SK-MEL-5 (cell line): ENCODE measurements at regions not wholly inside any gene's neighbourhood (a gene's known extent, or its start where the extent isn't known, plus 50 kb on each side); places are given as distances from the start of the nearest gene placed in this dataset.
A peak's percentile ranks its signal among the peaks of the same experiment; 100 is the strongest.

Experiments
- DNase-seq: peaks from one replicate; pipeline ENCODE4 v3.0.0-alpha.2; 2016; ENCODE audit warnings: low read depth, low spot score
- in situ Hi-C: cut with HindIII; loops from 2 replicates; pipeline ENCODE4 v1.10.0; 2016; ENCODE audit warnings: low sequenced_read_pairs, high pct_unique_total_duplicates, low pct_unique_long_range_greater_than_20kb

GRCh38 chr10:44326474-44327030 lies 58.3 kb downstream of the CXCL12 start:
- in situ Hi-C loops, result no loop called here
- no peak for DNase-seq

GRCh38 chr10:44325596-44326307 lies 59.1 kb downstream of the CXCL12 start:
- in situ Hi-C loops, result no loop called here
- DNase-seq, result no peak

GRCh38 chr10:44325157-44325556 lies 59.7 kb downstream of the CXCL12 start:
- in situ Hi-C loops, result no loop called here
- no peak for DNase-seq

- in situ Hi-C loops, result no loop called here
- DNase-seq, result no peak
Measured at GRCh38 chr10:44323838-44324237, 61.1 kb downstream of the CXCL12 start.

GRCh38 chr10:44322137-44322536 lies 62.8 kb downstream of the CXCL12 start:
- DNase-seq, result no peak
- in situ Hi-C loops, result no loop called here

- in situ Hi-C loops, result no loop called here
- no peak for DNase-seq
Measured at GRCh38 chr10:44320756-44321155, 64.1 kb downstream of the CXCL12 start.

GRCh38 chr10:44317856-44318255 lies 67.0 kb downstream of the CXCL12 start:
- in situ Hi-C loops, result no loop called here
- DNase-seq, result no peak

- in situ Hi-C loops, result no loop called here
- no peak for DNase-seq
Measured at GRCh38 chr10:44316922-44317215, 68.0 kb downstream of the CXCL12 start.

GRCh38 chr10:44316187-44316921 lies 68.5 kb downstream of the CXCL12 start:
- peak; percentile 64 for DNase-seq
- in situ Hi-C loops, result no loop called here

GRCh38 chr10:44314802-44315460 lies 70.0 kb downstream of the CXCL12 start:
- in situ Hi-C loops, result no loop called here
- DNase-seq, result no peak

GRCh38 chr10:44313761-44314165 lies 71.1 kb downstream of the CXCL12 start:
- in situ Hi-C loops, result no loop called here
- no peak for DNase-seq

- in situ Hi-C loops, result no loop called here
- DNase-seq, result no peak
Measured at GRCh38 chr10:44312401-44312800, 72.5 kb downstream of the CXCL12 start.

GRCh38 chr10:44311563-44312051 lies 73.3 kb downstream of the CXCL12 start:
- in situ Hi-C loops, result no loop called here
- DNase-seq, result no peak

- peak; percentile 66 for DNase-seq
- in situ Hi-C loops, result no loop called here
Measured at GRCh38 chr10:44310762-44311562, 73.9 kb downstream of the CXCL12 start.

GRCh38 chr10:44309939-44310761 lies 74.7 kb downstream of the CXCL12 start:
- DNase-seq, result no peak
- in situ Hi-C loops, result no loop called here

- in situ Hi-C loops, result no loop called here
- DNase-seq, result no peak
Measured at GRCh38 chr10:44309361-44309760, 75.5 kb downstream of the CXCL12 start.

GRCh38 chr10:44308935-44309334 lies 76.0 kb downstream of the CXCL12 start:
- in situ Hi-C loops, result no loop called here
- no peak for DNase-seq
